H1 (cell line): ENCODE measurements at regions not wholly inside any gene's neighbourhood (a gene's known extent, or its start where the extent isn't known, plus 50 kb on each side); places are given as distances from the start of the nearest gene placed in this dataset.

ENCODE experiments used
- CTCF ChIA-PET: fragments of 300-600 bp; sonication (Branson Sonifier 250); formaldehyde crosslinking; loops from one replicate; lab custom pipeline; 2021; ENCODE audit not compliant: partially characterized antibody; lab: Charles Lee
- POLR2A ChIA-PET: fragments of 300-600 bp; sonication (Branson Sonifier 250); formaldehyde crosslinking; loops from one replicate; lab custom pipeline; 2021; ENCODE audit warnings: inconsistent platforms; ENCODE audit not compliant: partially characterized antibody; lab: Charles Lee
- DNase-seq, 2 experiments: peaks; one replicate each; pipeline versions ENCODE4 v3.0.0 to v3.0.0-alpha.2; 2010 to 2022; ENCODE audit warnings: low spot score in 2 of 2, low read depth in 1 of 2, mixed read lengths in 1 of 2
- FAIRE-seq: peaks from 2 replicates; lab custom pipeline; 2011; peaks lifted over from hg19 to GRCh38; lab: Jason Lieb, UNC
- H2AFZ ChIP-seq: 2 replicates; pipeline ENCODE4 v1.8.1; 2012; ENCODE audit warnings: low read length, inconsistent platforms
- H2AK5ac ChIP-seq: 2 replicates; pipeline ENCODE4 v1.6.1; 2013; ENCODE audit warnings: low read depth, low read length
- H2BK120ac ChIP-seq: replicated peaks from 2 replicates; pipeline ENCODE3; 2013; ENCODE audit warnings: low read depth, low read length, inconsistent platforms
- H2BK12ac ChIP-seq: 2 replicates; pipeline ENCODE4 v1.6.1; 2013; ENCODE audit warnings: low read depth, low read length
- H2BK15ac ChIP-seq: 2 replicates; pipeline ENCODE4 v1.6.1; 2013; ENCODE audit warnings: low read length
- H2BK20ac ChIP-seq: 2 replicates; pipeline ENCODE4 v1.6.1; 2013; ENCODE audit warnings: low read length
- H2BK5ac ChIP-seq: 2 replicates; pipeline ENCODE4 v1.6.1; 2013; ENCODE audit warnings: low read depth, low read length
- H3K14ac ChIP-seq: 2 replicates; pipeline ENCODE4 v1.6.1; 2013; ENCODE audit warnings: inconsistent platforms; ENCODE audit not compliant: insufficient read length
- H3K18ac ChIP-seq: 2 replicates; pipeline ENCODE4 v1.6.1; 2013; ENCODE audit warnings: low read length; ENCODE audit errors: extremely low read depth
- H3K23ac ChIP-seq: 2 replicates; pipeline ENCODE4 v1.6.1; 2013; ENCODE audit warnings: inconsistent platforms; ENCODE audit not compliant: insufficient read length
- H3K23me2 ChIP-seq: 2 replicates; pipeline ENCODE4 v1.6.1; 2013; ENCODE audit warnings: low read depth, low read length
- H3K27ac ChIP-seq: 2 replicates; pipeline ENCODE4 v1.6.1; 2011; ENCODE audit warnings: low read depth, low read length, inconsistent platforms
- H3K27me3 ChIP-seq, 4 experiments: replicated peaks in 1 of 4; 1 replicate in 1 of 4; 2 replicates in 3 of 4; pipeline versions ENCODE4 v1.6.1 to v1.8.1; 2011 to 2013; ENCODE audit warnings: low read length in 3 of 4, mild to moderate bottlenecking in 3 of 4, inconsistent platforms in 2 of 4, mixed read lengths in 2 of 4, moderate library complexity in 1 of 4; ENCODE audit not compliant: control insufficient read depth in 3 of 4, insufficient read depth in 3 of 4; ENCODE audit errors: extremely low read depth in 1 of 4
- H3K36me3 ChIP-seq, 4 experiments: 2 replicates each; pipeline versions ENCODE4 v1.6.1 to v1.8.1; 2011 to 2013; ENCODE audit warnings: mild to moderate bottlenecking in 4 of 4, low read length in 3 of 4, moderate library complexity in 2 of 4, control low read depth in 1 of 4, inconsistent platforms in 1 of 4; ENCODE audit not compliant: insufficient read depth in 4 of 4, control insufficient read depth in 2 of 4
- H3K4ac ChIP-seq: replicated peaks from 2 replicates; pipeline ENCODE3; 2013; ENCODE audit warnings: low read length, low read depth, mixed read lengths, inconsistent platforms; ENCODE audit not compliant: insufficient read length
- H3K4me1 ChIP-seq, 4 experiments: replicated peaks in 1 of 4; 1 replicate in 1 of 4; 2 replicates in 3 of 4; pipeline versions ENCODE4 v1.6.1 to v1.8.1; 2011 to 2013; ENCODE audit warnings: low read length in 3 of 4, inconsistent platforms in 2 of 4, mixed read lengths in 1 of 4; ENCODE audit not compliant: insufficient read depth in 4 of 4, control insufficient read depth in 3 of 4
- H3K4me2 ChIP-seq, 2 experiments: 2 replicates each; pipeline versions ENCODE4 v1.6.1 to v1.8.1; 2011 to 2013; ENCODE audit warnings: low read depth in 2 of 2, low read length in 2 of 2, control low read depth in 1 of 2, inconsistent platforms in 1 of 2, mild to moderate bottlenecking in 1 of 2; ENCODE audit not compliant: insufficient read depth in 1 of 2
- H3K4me3 ChIP-seq, 4 experiments: fragments of 200-600, 300-600 bp in 1 of 4; sonication (generic), shearing (Covaris generic), sonication (Bioruptor Twin) in 1 of 4; 2 replicates each; pipeline versions ENCODE4 v1.5.1 to v1.8.1; 2011 to 2016; ENCODE audit warnings: low read length in 4 of 4, low read depth in 3 of 4, control low read depth in 2 of 4, inconsistent platforms in 2 of 4, mild to moderate bottlenecking in 2 of 4, mixed read lengths in 1 of 4, moderate library complexity in 1 of 4; ENCODE audit not compliant: insufficient read depth in 2 of 4; ENCODE audit errors: extremely low read depth in 1 of 4
- H3K56ac ChIP-seq: replicated peaks from 2 replicates; pipeline ENCODE3; 2013; ENCODE audit warnings: low read depth, mild to moderate bottlenecking, mixed read lengths, low read length, inconsistent platforms; ENCODE audit not compliant: insufficient read length
- H3K79me1 ChIP-seq: 2 replicates; pipeline ENCODE4 v1.6.1; 2013; ENCODE audit warnings: low read depth, low read length, control low read depth
- H3K79me2 ChIP-seq, 2 experiments: 2 replicates each; pipeline versions ENCODE4 v1.6.1 to v1.8.1; 2012 to 2013; ENCODE audit warnings: low read length in 2 of 2, mild to moderate bottlenecking in 2 of 2, inconsistent platforms in 1 of 2; ENCODE audit not compliant: insufficient read depth in 2 of 2, control insufficient read depth in 1 of 2
- H3K9ac ChIP-seq, 4 experiments: replicated peaks in 1 of 4; 1 replicate in 1 of 4; 2 replicates in 3 of 4; pipeline versions ENCODE4 v1.6.1 to v1.8.1; 2011 to 2013; ENCODE audit warnings: low read depth in 3 of 4, low read length in 3 of 4, control low read depth in 2 of 4, mild to moderate bottlenecking in 2 of 4, moderate library complexity in 2 of 4, inconsistent platforms in 1 of 4; ENCODE audit errors: extremely low read depth in 1 of 4
- H3K9me3 ChIP-seq, 2 experiments: 2 replicates each; pipeline versions ENCODE4 v1.6.1 to v1.8.1; 2012 to 2013; ENCODE audit warnings: mild to moderate bottlenecking in 2 of 2, moderate library complexity in 2 of 2, control low read depth in 1 of 2, inconsistent platforms in 1 of 2, low read depth in 1 of 2, low read length in 1 of 2, mixed read lengths in 1 of 2; ENCODE audit not compliant: insufficient read depth in 2 of 2
- H4K20me1 ChIP-seq, 2 experiments: replicated peaks in 1 of 2; 2 replicates each; pipeline versions ENCODE3 to v1.8.1; 2011 to 2013; ENCODE audit warnings: inconsistent platforms in 2 of 2, low read length in 2 of 2, mild to moderate bottlenecking in 1 of 2; ENCODE audit not compliant: insufficient read depth in 2 of 2, control insufficient read depth in 1 of 2
- H4K5ac ChIP-seq: 2 replicates; pipeline ENCODE4 v1.6.1; 2013; ENCODE audit warnings: low read length, low read depth, mixed read lengths, inconsistent platforms; ENCODE audit not compliant: insufficient read length
- H4K8ac ChIP-seq: 2 replicates; pipeline ENCODE4 v1.8.0; 2013; ENCODE audit warnings: mild to moderate bottlenecking, moderate library complexity, low read length, inconsistent platforms; ENCODE audit not compliant: insufficient read depth; ENCODE audit errors: extremely low read depth
- H4K91ac ChIP-seq: replicated peaks from 2 replicates; pipeline ENCODE3; 2013; ENCODE audit warnings: low read length, mixed read lengths, inconsistent platforms; ENCODE audit not compliant: insufficient read length
- BCL11A ChIP-seq, 2 experiments: IDR thresholded peaks; one replicate each; pipeline ENCODE4 v1.6.1; 2011; ENCODE audit warnings: low read depth in 2 of 2, low read length in 2 of 2, mild to moderate bottlenecking in 2 of 2
- E2F6 ChIP-seq: IDR thresholded peaks from 2 replicates; pipeline ENCODE4 v1.6.1; 2012; ENCODE audit warnings: inconsistent platforms
- FOSL1 ChIP-seq: IDR thresholded peaks from 2 replicates; pipeline ENCODE4 v1.6.1; 2011; ENCODE audit warnings: mild to moderate bottlenecking, low read depth, low read length, moderate library complexity; ENCODE audit not compliant: insufficient read depth
- KDM1A ChIP-seq: fragments of 200-600, 300-600 bp; sonication (generic); IDR thresholded peaks from 2 replicates; pipeline ENCODE4 v1.7.1; 2016; ENCODE audit warnings: mild to moderate bottlenecking, low read length, borderline replicate concordance
- RNF2 ChIP-seq: fragments of 200-900, 300-1000 bp; sonication (generic); IDR thresholded peaks from 2 replicates; pipeline ENCODE4 v1.7.1; 2016; ENCODE audit warnings: borderline replicate concordance, low read depth, mild to moderate bottlenecking, antibody characterized with exemption, low read length; ENCODE audit not compliant: poor library complexity, severe bottlenecking; ENCODE audit errors: missing control alignments
- SIN3A ChIP-seq, 2 experiments: IDR thresholded peaks in 1 of 2; conservative IDR thresholded peaks in 1 of 2; 2 replicates each; pipeline ENCODE4 v1.6.1; 2011 to 2012; ENCODE audit warnings: low read length in 2 of 2, improper control_type of control experiment in 1 of 2, low read depth in 1 of 2, mild to moderate bottlenecking in 1 of 2
- SP4 ChIP-seq: IDR thresholded peaks from 2 replicates; pipeline ENCODE4 v1.6.1; 2012; ENCODE audit warnings: low read length, inconsistent platforms
- ZNF274 ChIP-seq: IDR thresholded peaks from 2 replicates; pipeline ENCODE4 v1.7.0; 2012; ENCODE audit warnings: low read length, borderline replicate concordance; ENCODE audit errors: extremely low read depth
- WGBS, 2 experiments: shearing (Covaris generic) in 1 of 2; methylation state at CpG; one replicate each; pipeline versions ENCODE4 v1.1.6 to v1.1.7; 2013 to 2015; ENCODE audit warnings: low lambda C conversion rate in 2 of 2, mixed read lengths in 2 of 2, inconsistent platforms in 1 of 2, low coverage in 1 of 2, missing lambda C conversion rate in 1 of 2; ENCODE audit not compliant: insufficient replicate concordance in 2 of 2, insufficient coverage in 1 of 2, insufficient read length in 1 of 2; ENCODE audit errors: extremely low coverage in 1 of 2, missing lambda C conversion rate in 1 of 2; 5-methylcytosine and 5-hydroxymethylcytosine counted together
- TF ChIP-seq, protein P1 (sequence below), 3 experiments: IDR thresholded peaks; 1 replicate in 2 of 3; 2 replicates in 1 of 3; pipeline versions ENCODE4 v1.5.1 to v1.6.1; 2011; ENCODE audit warnings: low read length in 3 of 3, mild to moderate bottlenecking in 3 of 3, inconsistent platforms in 2 of 3, low read depth in 1 of 3, moderate library complexity in 1 of 3; ENCODE audit not compliant: insufficient read depth in 1 of 3; ENCODE audit errors: control extremely low read depth in 1 of 3

GRCh38 chrX:25241461-25241860, 225.7 kb upstream of the ARX start:
- Histone ChIP-seq H3K27ac (no peak overlapping the region), H3K4me1 (no peaks in the 10 kb centered on the region), H3K4ac (no peak overlapping the region), H3K79me1 (no peaks in the 10 kb centered on the region), H3K14ac (no peak overlapping the region), H3K9ac (no peak overlapping the region), H2BK120ac (no peak overlapping the region), H3K79me2 (no peaks in the 10 kb centered on the region), H2BK5ac (no peak overlapping the region), H4K5ac (no peak overlapping the region), H2AFZ (no peak overlapping the region), H2BK12ac (no peak overlapping the region), H3K18ac (no peak overlapping the region), H3K4me3 (no peak overlapping the region), H2BK20ac (no peak overlapping the region), H3K27me3 (no peaks in the 10 kb centered on the region), H3K23me2 (no peaks in the 10 kb centered on the region), H3K9me3 (no peaks in the 10 kb centered on the region), H3K36me3 (no peaks in the 10 kb centered on the region), H4K8ac (no peak overlapping the region), H4K20me1 (no peaks in the 10 kb centered on the region), H3K4me2 (no peak overlapping the region), H3K56ac (no peak overlapping the region), H3K23ac (no peak overlapping the region), H2BK15ac (no peak overlapping the region), H4K91ac (no peak overlapping the region), H2AK5ac (no peak overlapping the region)
- TF ChIP-seq SIN3A (conservative IDR thresholded peaks at IDR 0.05 in 1 of 2, IDR thresholded peaks at IDR 0.05 in 1 of 2; ENCODE audit: low read depth in 1 of 2, low read length in 2 of 2) = no peak
- TF ChIP-seq SP4 = no peak
- no peak for TF ChIP-seq RNF2
- no peak for TF ChIP-seq ZNF274
- TF ChIP-seq BCL11A (IDR thresholded peaks at IDR 0.05; ENCODE audit: low read depth in 2 of 2, low read length in 2 of 2) = no peak
- TF ChIP-seq E2F6 = no peak
- no peak for TF ChIP-seq FOSL1
- TF ChIP-seq, protein P1, sequence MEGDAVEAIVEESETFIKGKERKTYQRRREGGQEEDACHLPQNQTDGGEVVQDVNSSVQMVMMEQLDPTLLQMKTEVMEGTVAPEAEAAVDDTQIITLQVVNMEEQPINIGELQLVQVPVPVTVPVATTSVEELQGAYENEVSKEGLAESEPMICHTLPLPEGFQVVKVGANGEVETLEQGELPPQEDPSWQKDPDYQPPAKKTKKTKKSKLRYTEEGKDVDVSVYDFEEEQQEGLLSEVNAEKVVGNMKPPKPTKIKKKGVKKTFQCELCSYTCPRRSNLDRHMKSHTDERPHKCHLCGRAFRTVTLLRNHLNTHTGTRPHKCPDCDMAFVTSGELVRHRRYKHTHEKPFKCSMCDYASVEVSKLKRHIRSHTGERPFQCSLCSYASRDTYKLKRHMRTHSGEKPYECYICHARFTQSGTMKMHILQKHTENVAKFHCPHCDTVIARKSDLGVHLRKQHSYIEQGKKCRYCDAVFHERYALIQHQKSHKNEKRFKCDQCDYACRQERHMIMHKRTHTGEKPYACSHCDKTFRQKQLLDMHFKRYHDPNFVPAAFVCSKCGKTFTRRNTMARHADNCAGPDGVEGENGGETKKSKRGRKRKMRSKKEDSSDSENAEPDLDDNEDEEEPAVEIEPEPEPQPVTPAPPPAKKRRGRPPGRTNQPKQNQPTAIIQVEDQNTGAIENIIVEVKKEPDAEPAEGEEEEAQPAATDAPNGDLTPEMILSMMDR (IDR thresholded peaks at IDR 0.05; ENCODE audit: control extremely low read depth in 1 of 3, insufficient read depth in 1 of 3, low read depth in 1 of 3, low read length in 3 of 3) = no peak
- no peak for TF ChIP-seq KDM1A
- FAIRE-seq = no peak
- POLR2A ChIA-PET = no interaction called here
- DNase-seq = no peak
- 83% methylated on average over 1 of the region's 2 CpGs; no CpG with 5 or more reads in 1 of the 2 experiments for WGBS, 2 experiments
- CTCF ChIA-PET = interaction anchor here (1.5 kb wide), 1 partner anchor 9 kb away, joined by 8 read pairs; no protein-coding TSS in a partner anchor
